Heart left ventricle (tissue), 13 donors: ENCODE measurements at regions not wholly inside any gene's neighbourhood (a gene's known extent, or its start where the extent isn't known, plus 50 kb on each side); places are given as distances from the start of the nearest gene placed in this dataset.

Source experiments
- POLR2A ChIP-seq, 2 donors: fragments of 450-650 bp; IDR thresholded peaks; one replicate each; pipeline ENCODE4 v1.6.1; 2017; ENCODE audit warnings: antibody characterized with exemption in 2 of 2, mild to moderate bottlenecking in 2 of 2, moderate library complexity in 2 of 2
- TF ChIP-seq, protein P1 (sequence below), 12 donors: fragments of 200-600 bp; sonication (generic) in 4 of 12; IDR thresholded peaks; one replicate each; pipeline versions ENCODE4 v1.5.0 to v1.8.0; 2018 to 2022; ENCODE audit warnings: antibody characterized with exemption in 12 of 12, mild to moderate bottlenecking in 5 of 12
- donor health status: ischemic (EF 13 %, LVEDD 7.1; RV severe dilation, severe dysfunction).
- donor health status: DM: no; HTN: yes; CAD: no.
- donor health status: DM: no; HTN: no; CAD: no.
- donor health status: ischemic (EF 25% LVEDD 6.9; RV normal size, moderate dysfunction).
- donor health status: ischemic (EF 25% LVEDD 5.7; RV mildly dilated, moderate dysfunction).
- donor health status: ischemic (EF 35%, LVEDD 5.7; RV mildly dilated, moderate dysfunction).
- donor health status: nonischemic (EF 11% LVEDD 7.7; RV severe dilation, severe dysfunction).
- donor health status: DM: yes; HTN: yes; CAD: no.
- donor health status: PGD.
- donor health status: ischemic (EF 29% LVEDD 5.4; RV normal size, mild dysfunction).
- donor health status: nonischemic (EF 23%, LVEDD 6.1; RV moderate dilation, normal function).

DNA sequence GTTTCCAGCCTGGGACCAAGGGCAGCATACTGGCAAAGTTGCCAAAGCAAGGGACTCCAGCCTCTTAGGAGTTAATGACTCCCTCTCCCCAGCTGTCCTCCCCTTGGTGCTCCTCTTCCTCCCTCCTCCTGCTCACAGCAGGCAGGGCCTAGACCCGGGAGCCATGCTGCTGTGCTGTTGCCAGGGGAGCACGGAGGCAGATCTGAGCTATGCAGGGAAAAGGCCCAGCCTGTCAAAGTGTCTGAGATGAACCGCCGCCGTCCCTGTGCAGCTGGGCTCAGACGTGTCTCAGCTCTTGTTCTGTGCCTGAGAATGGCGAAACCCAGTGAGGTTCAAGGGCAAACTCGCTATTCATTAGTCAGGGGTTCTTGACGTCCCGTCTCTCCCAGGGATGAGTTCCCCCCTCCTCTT lies 60.8 kb upstream of the POLG start:
- TF ChIP-seq, protein P1, sequence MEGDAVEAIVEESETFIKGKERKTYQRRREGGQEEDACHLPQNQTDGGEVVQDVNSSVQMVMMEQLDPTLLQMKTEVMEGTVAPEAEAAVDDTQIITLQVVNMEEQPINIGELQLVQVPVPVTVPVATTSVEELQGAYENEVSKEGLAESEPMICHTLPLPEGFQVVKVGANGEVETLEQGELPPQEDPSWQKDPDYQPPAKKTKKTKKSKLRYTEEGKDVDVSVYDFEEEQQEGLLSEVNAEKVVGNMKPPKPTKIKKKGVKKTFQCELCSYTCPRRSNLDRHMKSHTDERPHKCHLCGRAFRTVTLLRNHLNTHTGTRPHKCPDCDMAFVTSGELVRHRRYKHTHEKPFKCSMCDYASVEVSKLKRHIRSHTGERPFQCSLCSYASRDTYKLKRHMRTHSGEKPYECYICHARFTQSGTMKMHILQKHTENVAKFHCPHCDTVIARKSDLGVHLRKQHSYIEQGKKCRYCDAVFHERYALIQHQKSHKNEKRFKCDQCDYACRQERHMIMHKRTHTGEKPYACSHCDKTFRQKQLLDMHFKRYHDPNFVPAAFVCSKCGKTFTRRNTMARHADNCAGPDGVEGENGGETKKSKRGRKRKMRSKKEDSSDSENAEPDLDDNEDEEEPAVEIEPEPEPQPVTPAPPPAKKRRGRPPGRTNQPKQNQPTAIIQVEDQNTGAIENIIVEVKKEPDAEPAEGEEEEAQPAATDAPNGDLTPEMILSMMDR (IDR thresholded peaks at IDR 0.05): no peak
- TF ChIP-seq POLR2A (IDR thresholded peaks at IDR 0.05): no peak
